Ovary (tissue), 7 donors: ENCODE measurements at regions not wholly inside any gene's neighbourhood (a gene's known extent, or its start where the extent isn't known, plus 50 kb on each side); places are given as distances from the start of the nearest gene placed in this dataset.

Experiments
- DNase-seq, 5 donors: peaks; one replicate each; pipeline ENCODE4 v3.0.0-alpha.2; 2019 to 2020
- H3K27ac ChIP-seq, 2 donors: fragments of 200-600 bp; one replicate each; pipeline versions ENCODE4 v1.5.1 to v1.8.0; 2019 to 2022
- H3K27me3 ChIP-seq: fragments of 200-600 bp; one replicate; pipeline ENCODE4 v1.8.0; 2022
- H3K36me3 ChIP-seq: fragments of 200-600 bp; sonication (generic); one replicate; pipeline ENCODE4 v1.5.1; 2019
- H3K4me1 ChIP-seq: one replicate; pipeline ENCODE4 v1.8.1; 2013; ENCODE audit warnings: mild to moderate bottlenecking, moderate library complexity; ENCODE audit not compliant: insufficient read depth
- H3K4me3 ChIP-seq: fragments of 200-600 bp; sonication (generic); one replicate; pipeline ENCODE4 v1.5.1; 2017
- H3K9me3 ChIP-seq, 2 donors: fragments of 200-600 bp in 1 of 2; sonication (generic) in 1 of 2; one replicate each; pipeline versions ENCODE4 v1.5.1 to v1.8.1; 2013 to 2019; ENCODE audit warnings: mild to moderate bottlenecking in 1 of 2, moderate library complexity in 1 of 2
- CTCF ChIP-seq, 3 donors: fragments of 450-650 bp in 2 of 3; fragments of 200-600 bp in 1 of 3; IDR thresholded peaks; one replicate each; pipeline versions ENCODE4 v1.5.1 to v1.8.0; 2016 to 2022; ENCODE audit warnings: antibody characterized with exemption in 3 of 3, mild to moderate bottlenecking in 1 of 3
- EP300 ChIP-seq: sonication (generic); formaldehyde crosslinking; IDR thresholded peaks from one replicate; pipeline ENCODE4 v1.6.1; 2017; ENCODE audit warnings: antibody characterized with exemption
- POLR2A ChIP-seq: fragments of 450-650 bp; IDR thresholded peaks from one replicate; pipeline ENCODE4 v1.6.1; 2017; ENCODE audit warnings: antibody characterized with exemption, mild to moderate bottlenecking, moderate library complexity
- WGBS, 3 donors: extraction: QIAGEN DNeasy Blood & Tissue Kit in 1 of 3; methylation state at CpG; one replicate each; pipeline versions ENCODE4 v1.1.5 to v1.1.7; 2013 to 2017; 5-methylcytosine and 5-hydroxymethylcytosine counted together
- intact Hi-C, 4 donors: fragments of 100-400 bp; cut with DNase I; formaldehyde crosslinking; loops; one replicate each; pipeline versions ENCODE4 v1.11.0 to v1.15.1; 2022 to 2023
- donor health status: DM: no; HTN: no; CAD: no; lungs with moderate emphysema.
- donor health status: DM: no; HTN: no; CAD: no.
- donor health status: Bipolar disorder and iron deficiency.
- donor health status: DM: no; HTN: no; CAD: no.
- donor health status: DM: yes; HTN: yes; CAD: no.

GRCh38 chr3:106628407-106628806, 748.8 kb upstream of the CCDC54 start:
- TF ChIP-seq POLR2A, result no peak
- no peak for TF ChIP-seq CTCF (IDR thresholded peaks at IDR 0.05)
- TF ChIP-seq EP300, result no peak
- intact Hi-C loops, result no loop called here

GRCh38 chr3:106629215-106629832, 747.9 kb upstream of the CCDC54 start:
- Histone ChIP-seq H3K27ac (no peak overlapping the region), H3K4me3 (no peak overlapping the region), H3K36me3 (no peaks in the 10 kb centered on the region), H3K4me1 (peaks cover 4% of the 10 kb centered on the region), H3K27me3 (no peaks in the 10 kb centered on the region), H3K9me3 (no peaks in the 10 kb centered on the region)
- no peak for DNase-seq
- intact Hi-C loops, result no loop called here
- 25 to 33% (median 32%) methylated on average over 2 of the region's 2 CpGs for WGBS, 3 donors
- TF ChIP-seq CTCF (IDR thresholded peaks at IDR 0.05), result no peak
- TF ChIP-seq POLR2A, result no peak
- TF ChIP-seq EP300, result no peak

More at GRCh38 chr3:106628407-106628806, 748.8 kb upstream of the CCDC54 start:
- Histone ChIP-seq H3K4me3 (no peak overlapping the region), H3K27ac (peak overlapping the region in 1 of 2 donors; percentile 29), H3K9me3 (no peaks in the 10 kb centered on the region), H3K36me3 (no peaks in the 10 kb centered on the region), H3K27me3 (no peaks in the 10 kb centered on the region), H3K4me1 (peaks cover 4% of the 10 kb centered on the region)
- DNase-seq, result no peak

- Histone ChIP-seq H3K27me3 (no peaks in the 10 kb centered on the region), H3K9me3 (no peaks in the 10 kb centered on the region), H3K4me1 (peaks cover 4% of the 10 kb centered on the region), H3K4me3 (no peak overlapping the region), H3K27ac (no peak overlapping the region), H3K36me3 (no peaks in the 10 kb centered on the region)
- no peak for TF ChIP-seq CTCF (IDR thresholded peaks at IDR 0.05)
- no peak for TF ChIP-seq EP300
- TF ChIP-seq POLR2A, result no peak
- 92 to 96% (median 93%) methylated on average over 11 of the region's 11 CpGs for WGBS, 3 donors
- intact Hi-C loops, result no loop called here
- DNase-seq, result no peak
Measured at GRCh38 chr3:106631373-106632108, 745.7 kb upstream of the CCDC54 start.

GRCh38 chr3:106635271-106635670, 742.0 kb upstream of the CCDC54 start:
- TF ChIP-seq CTCF (IDR thresholded peaks at IDR 0.05), result no peak
- TF ChIP-seq EP300, result no peak
- no peak for TF ChIP-seq POLR2A
- intact Hi-C loops, result no loop called here
- no peaks in the 10 kb centered on the region for H3K36me3 ChIP-seq
- no peaks in the 10 kb centered on the region for H3K27me3 ChIP-seq
- H3K9me3 ChIP-seq, result no peaks in the 10 kb centered on the region
- H3K27ac ChIP-seq, result no peak overlapping the region
- no peaks in the 10 kb centered on the region for H3K4me1 ChIP-seq
- 82 to 87% (median 85%) methylated on average over 3 of the region's 3 CpGs for WGBS, 3 donors
- H3K4me3 ChIP-seq, result no peak overlapping the region
- DNase-seq, result no peak
